SH-SY5Y (cell line): ENCODE measurements at regions not wholly inside any gene's neighbourhood (a gene's known extent, or its start where the extent isn't known, plus 50 kb on each side); places are given as distances from the start of the nearest gene placed in this dataset.

Source experiments
- GATA2 ChIP-seq: IDR thresholded peaks from 2 replicates; pipeline ENCODE4 v1.6.1; 2011; ENCODE audit warnings: mild to moderate bottlenecking, low read depth, low read length
- GATA3 ChIP-seq: IDR thresholded peaks from 2 replicates; pipeline ENCODE4 v1.6.1; 2011; ENCODE audit warnings: low read depth, mild to moderate bottlenecking, low read length, moderate library complexity

- TF ChIP-seq GATA2 (no peak), GATA3 (no peak)
Measured at GRCh38 chr15:96066852-96067495, 263.5 kb upstream of the NR2F2 start.
